Ishikawa (cell line): ENCODE measurements at regions not wholly inside any gene's neighbourhood (a gene's known extent, or its start where the extent isn't known, plus 50 kb on each side); places are given as distances from the start of the nearest gene placed in this dataset.

Experiments
- CEBPB ChIP-seq: IDR thresholded peaks from 2 replicates; pipeline ENCODE4 v1.6.1; 2012
- CREB1 ChIP-seq: IDR thresholded peaks from 2 replicates; pipeline ENCODE4 v1.6.1; 2012; ENCODE audit warnings: low read depth
- EGR1 ChIP-seq: IDR thresholded peaks from 2 replicates; pipeline ENCODE4 v1.6.1; 2012
- EP300 ChIP-seq: IDR thresholded peaks from 2 replicates; pipeline ENCODE4 v1.6.1; 2012; ENCODE audit warnings: borderline replicate concordance
- FOXM1 ChIP-seq: IDR thresholded peaks from 2 replicates; pipeline ENCODE4 v1.6.1; 2012; ENCODE audit warnings: low read depth, borderline replicate concordance
- MAX ChIP-seq: IDR thresholded peaks from 2 replicates; pipeline ENCODE4 v1.6.1; 2012
- NFIC ChIP-seq: IDR thresholded peaks from 2 replicates; pipeline ENCODE4 v1.6.1; 2012
- RAD21 ChIP-seq: IDR thresholded peaks from 2 replicates; pipeline ENCODE4 v1.6.1; 2012; ENCODE audit warnings: low read depth
- REST ChIP-seq: IDR thresholded peaks from 2 replicates; pipeline ENCODE4 v1.6.1; 2012; ENCODE audit warnings: low read depth, mild to moderate bottlenecking
- TAF1 ChIP-seq: IDR thresholded peaks from 2 replicates; pipeline ENCODE4 v1.6.1; 2012; ENCODE audit warnings: low read depth, mild to moderate bottlenecking
- TCF12 ChIP-seq: IDR thresholded peaks from 2 replicates; pipeline ENCODE4 v1.6.1; 2012; ENCODE audit warnings: low read depth
- TEAD4 ChIP-seq: IDR thresholded peaks from 2 replicates; pipeline ENCODE4 v1.6.1; 2012
- USF1 ChIP-seq: IDR thresholded peaks from 2 replicates; pipeline ENCODE4 v1.6.1; 2012
- YY1 ChIP-seq: IDR thresholded peaks from 2 replicates; pipeline ENCODE4 v1.6.1; 2012; ENCODE audit warnings: low read depth

GRCh38 chr4:124189545-124189944 is 523.0 kb downstream of the ANKRD50 start:
- TF ChIP-seq CEBPB (no peak), RAD21 (no peak), CREB1 (no peak), TEAD4 (no peak), TCF12 (no peak), MAX (no peak), REST (no peak), EP300 (no peak), YY1 (no peak), NFIC (no peak), FOXM1 (no peak), USF1 (no peak), EGR1 (no peak), TAF1 (no peak)
